Retinal pigment epithelial cell (primary cell): ENCODE measurements at regions not wholly inside any gene's neighbourhood (a gene's known extent, or its start where the extent isn't known, plus 50 kb on each side); places are given as distances from the start of the nearest gene placed in this dataset.

Experiments
- DNase-seq: peaks from one replicate; pipeline ENCODE4 v3.0.0-alpha.2; 2010; ENCODE audit warnings: low read depth
- H3K4me3 ChIP-seq: 2 replicates; pipeline ENCODE4 v1.5.1; 2011; ENCODE audit warnings: mild to moderate bottlenecking, low read length, control low read depth, moderate library complexity
- CTCF ChIP-seq: conservative IDR thresholded peaks from 2 replicates; pipeline ENCODE4 v1.5.1; 2011; ENCODE audit warnings: low read depth, low read length, control low read depth, inconsistent platforms

- no peak for TF ChIP-seq CTCF
- no peak for DNase-seq
- no peak overlapping the region for H3K4me3 ChIP-seq
Observed at GRCh38 chr18:65039578-65039977, 711.2 kb upstream of the CDH7 start.

GRCh38 chr18:65035701-65036100 is 715.1 kb upstream of the CDH7 start:
- no peak for DNase-seq

GRCh38 chr18:65025756-65026155 is 725.1 kb upstream of the CDH7 start:
- no peak for TF ChIP-seq CTCF
- no peak overlapping the region for H3K4me3 ChIP-seq
- no peak for DNase-seq

More at GRCh38 chr18:65035701-65036100, 715.1 kb upstream of the CDH7 start:
- H3K4me3 ChIP-seq: no peak overlapping the region
- TF ChIP-seq CTCF: no peak

- no peak for TF ChIP-seq CTCF
- H3K4me3 ChIP-seq: no peak overlapping the region
- DNase-seq: no peak
Observed at GRCh38 chr18:65021021-65021420, 729.8 kb upstream of the CDH7 start.

- TF ChIP-seq CTCF: no peak
- DNase-seq: no peak
- H3K4me3 ChIP-seq: no peak overlapping the region
Observed at GRCh38 chr18:65018184-65018583, 732.6 kb upstream of the CDH7 start.

- TF ChIP-seq CTCF: no peak
- DNase-seq: no peak
Observed at GRCh38 chr18:65017372-65017760, 733.4 kb upstream of the CDH7 start.

GRCh38 chr18:65016631-65017371 is 734.0 kb upstream of the CDH7 start:
- H3K4me3 ChIP-seq: no peak overlapping the region
- TF ChIP-seq CTCF: no peak
- DNase-seq: no peak

More at GRCh38 chr18:65017372-65017760, 733.4 kb upstream of the CDH7 start:
- no peak overlapping the region for H3K4me3 ChIP-seq
